Activated B cell treated with CpG ODN at 0.5 μM for 24 hours (primary cell): ENCODE measurements at regions not wholly inside any gene's neighbourhood (a gene's known extent, or its start where the extent isn't known, plus 50 kb on each side); places are given as distances from the start of the nearest gene placed in this dataset.

Source experiments
- ATAC-seq: fragments of 200-7000 bp; cut with Tn5 transposase; one replicate; pipeline ENCODE4 v1.10.0; 2021; ENCODE audit warnings: low read depth, mild to moderate bottlenecking, moderate library complexity
- CTCF ChIA-PET: fragments of 350-600 bp; sonication (Branson Sonifier 250); formaldehyde crosslinking; loops from one replicate; lab custom pipeline; 2021; ENCODE audit warnings: antibody characterized with exemption; lab: Charles Lee
- POLR2A ChIA-PET: fragments of 350-600 bp; sonication (Branson Sonifier 250); formaldehyde crosslinking; loops from one replicate; lab custom pipeline; 2021; ENCODE audit warnings: antibody characterized with exemption; lab: Charles Lee
- DNase-seq: peaks from one replicate; pipeline ENCODE4 v3.0.0; 2022
- H3K27ac Mint-ChIP-seq: one replicate; pipeline ENCODE4 v1.8.0; 2020; ENCODE audit warnings: mixed read lengths
- H3K27me3 Mint-ChIP-seq: one replicate; pipeline ENCODE4 v1.8.0; 2021; ENCODE audit warnings: mixed read lengths
- H3K36me3 Mint-ChIP-seq: one replicate; pipeline ENCODE4 v1.8.0; 2021; ENCODE audit warnings: low read depth, mixed read lengths
- H3K4me1 Mint-ChIP-seq: one replicate; pipeline ENCODE4 v1.8.0; 2021; ENCODE audit warnings: mixed read lengths
- H3K4me3 Mint-ChIP-seq: one replicate; pipeline ENCODE4 v1.8.0; 2020; ENCODE audit warnings: mild to moderate bottlenecking, mixed read lengths
- H3K9me3 Mint-ChIP-seq: one replicate; pipeline ENCODE4 v1.8.0; 2020; ENCODE audit warnings: mixed read lengths
- CTCF ChIP-seq: fragments of 200-600 bp; IDR thresholded peaks from one replicate; pipeline ENCODE4 v1.8.0; 2022; ENCODE audit warnings: antibody characterized with exemption, mild to moderate bottlenecking
- intact Hi-C: fragments of 100-400 bp; cut with micrococcal nuclease; formaldehyde crosslinking; loops from one replicate; pipeline ENCODE4 v1.15.1; 2024

- intact Hi-C loops = no loop called here
- POLR2A ChIA-PET = no interaction called here
- Mint-ChIP-seq H3K27ac (no peak overlapping the region), H3K4me3 (no peak overlapping the region), H3K27me3 (no peaks in the 10 kb centered on the region), H3K36me3 (no peaks in the 10 kb centered on the region), H3K4me1 (no peaks in the 10 kb centered on the region), H3K9me3 (peaks cover 5% of the 10 kb centered on the region)
- CTCF ChIA-PET = no interaction called here
- ATAC-seq = no peak
- no peak for DNase-seq
- TF ChIP-seq CTCF = no peak
Observed at GRCh38 chr10:130871406-130871805, 440.1 kb downstream of the TCERG1L start.

GRCh38 chr10:130873636-130874035, 437.9 kb downstream of the TCERG1L start:
- intact Hi-C loops = no loop called here
- ChIA-PET POLR2A (no interaction called here), CTCF (no interaction called here)
- H3K27ac Mint-ChIP-seq = no peak overlapping the region
- no peak overlapping the region for H3K4me3 Mint-ChIP-seq
- H3K4me1 Mint-ChIP-seq = no peaks in the 10 kb centered on the region
- TF ChIP-seq CTCF = no peak
- H3K27me3 Mint-ChIP-seq = no peaks in the 10 kb centered on the region
- H3K36me3 Mint-ChIP-seq = no peaks in the 10 kb centered on the region
- ATAC-seq (no peak), DNase-seq (no peak)
- peaks cover 5% of the 10 kb centered on the region for H3K9me3 Mint-ChIP-seq

GRCh38 chr10:130875116-130875515, 436.4 kb downstream of the TCERG1L start:
- Mint-ChIP-seq H3K36me3 (no peaks in the 10 kb centered on the region), H3K4me3 (no peak overlapping the region), H3K9me3 (no peaks in the 10 kb centered on the region), H3K27me3 (no peaks in the 10 kb centered on the region), H3K27ac (no peak overlapping the region), H3K4me1 (no peaks in the 10 kb centered on the region)
- ChIA-PET POLR2A (no interaction called here), CTCF (no interaction called here)
- no peak for TF ChIP-seq CTCF
- ATAC-seq = no peak
- intact Hi-C loops = no loop called here
- no peak for DNase-seq

GRCh38 chr10:130875897-130876472, 435.5 kb downstream of the TCERG1L start:
- Mint-ChIP-seq H3K9me3 (no peaks in the 10 kb centered on the region), H3K27me3 (no peaks in the 10 kb centered on the region)
- no peak for ATAC-seq

GRCh38 chr10:130877126-130877525, 434.4 kb downstream of the TCERG1L start:
- DNase-seq = no peak
- Mint-ChIP-seq H3K4me3 (no peak overlapping the region), H3K27me3 (no peaks in the 10 kb centered on the region), H3K27ac (no peak overlapping the region), H3K36me3 (no peaks in the 10 kb centered on the region), H3K4me1 (no peaks in the 10 kb centered on the region), H3K9me3 (no peaks in the 10 kb centered on the region)
- no peak for ATAC-seq
- ChIA-PET POLR2A (no interaction called here), CTCF (no interaction called here)
- no peak for TF ChIP-seq CTCF
- intact Hi-C loops = no loop called here

More at GRCh38 chr10:130875897-130876472, 435.5 kb downstream of the TCERG1L start:
- intact Hi-C loops = no loop called here
- H3K4me3 Mint-ChIP-seq = no peak overlapping the region
- POLR2A ChIA-PET = no interaction called here
- no peak for DNase-seq
- TF ChIP-seq CTCF = no peak
- CTCF ChIA-PET = no interaction called here
- no peak overlapping the region for H3K27ac Mint-ChIP-seq
- no peaks in the 10 kb centered on the region for H3K4me1 Mint-ChIP-seq
- H3K36me3 Mint-ChIP-seq = no peaks in the 10 kb centered on the region
